Tibial artery (tissue), 4 donors: ENCODE measurements at regions not wholly inside any gene's neighbourhood (a gene's known extent, or its start where the extent isn't known, plus 50 kb on each side); places are given as distances from the start of the nearest gene placed in this dataset.

Source experiments
- DNase-seq, 2 donors: peaks; one replicate each; pipeline ENCODE4 v3.0.0-alpha.2; 2019
- H3K27ac ChIP-seq, 2 donors: fragments of 200-600 bp; sonication (generic) in 1 of 2; 1 replicate in 1 of 2; 2 replicates in 1 of 2; pipeline ENCODE4 v1.5.1; 2018 to 2019; ENCODE audit warnings: mild to moderate bottlenecking in 1 of 2
- H3K27me3 ChIP-seq, 2 donors: fragments of 200-600 bp; sonication (generic) in 1 of 2; one replicate each; pipeline versions ENCODE4 v1.5.1 to v1.6.0; 2016 to 2019
- H3K36me3 ChIP-seq, 3 donors: fragments of 200-600 bp; sonication (generic) in 2 of 3; one replicate each; pipeline ENCODE4 v1.5.1; 2016 to 2019; ENCODE audit warnings: mild to moderate bottlenecking in 2 of 3
- H3K4me1 ChIP-seq, 4 donors: fragments of 200-600 bp; sonication (generic) in 2 of 4; 1 replicate in 3 of 4; 2 replicates in 1 of 4; pipeline ENCODE4 v1.5.1; 2016 to 2019
- H3K4me3 ChIP-seq, 2 donors: fragments of 200-600 bp; sonication (generic) in 1 of 2; 1 replicate in 1 of 2; 2 replicates in 1 of 2; pipeline ENCODE4 v1.5.1; 2018 to 2019; ENCODE audit warnings: mild to moderate bottlenecking in 2 of 2
- H3K9me3 ChIP-seq, 3 donors: fragments of 200-600 bp; sonication (generic) in 1 of 3; one replicate each; pipeline ENCODE4 v1.5.1; 2016 to 2019
- CTCF ChIP-seq, 2 experiments: fragments of 200-600 bp in 1 of 2; fragments of 450-650 bp in 1 of 2; IDR thresholded peaks; one replicate each; pipeline ENCODE4 v1.5.1; 2017 to 2019; ENCODE audit warnings: antibody characterized with exemption in 2 of 2, mild to moderate bottlenecking in 1 of 2, moderate library complexity in 1 of 2
- intact Hi-C: fragments of 100-400 bp; cut with DNase I; formaldehyde crosslinking; loops from one replicate; pipeline ENCODE4 v1.15.0; 2023; ENCODE audit warnings: low total_unique reads

- intact Hi-C loops, result no loop called here
- no peaks in the 10 kb centered on the region for H3K9me3 ChIP-seq
- DNase-seq, result no peak
- no peak overlapping the region for H3K27ac ChIP-seq
- no peaks in the 10 kb centered on the region for H3K4me1 ChIP-seq
- no peak for TF ChIP-seq CTCF (IDR thresholded peaks at IDR 0.05)
- no peak overlapping the region for H3K4me3 ChIP-seq
- H3K36me3 ChIP-seq, result no peaks in the 10 kb centered on the region
- H3K27me3 ChIP-seq, result no peaks in the 10 kb centered on the region
Measured at GRCh38 chr12:43221216-43221615, 330.8 kb downstream of the ADAMTS20 start.

DNA sequence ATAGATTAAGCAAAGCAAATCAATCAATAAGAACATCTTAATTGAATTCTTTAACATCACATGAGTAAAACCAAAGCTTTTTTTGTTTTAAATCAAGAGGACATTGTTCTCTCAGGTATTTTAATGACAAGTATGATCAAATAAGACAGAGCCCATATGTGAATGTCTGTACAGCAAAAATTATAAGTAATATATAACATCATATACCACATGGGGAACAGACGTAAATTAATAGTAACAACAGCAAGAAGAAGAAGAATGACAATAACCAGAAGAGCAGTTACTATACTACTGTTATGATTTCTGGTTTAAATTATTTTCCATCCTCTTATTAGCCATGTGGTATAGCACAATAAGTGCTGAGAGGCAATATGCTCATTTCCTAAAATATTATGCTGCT is 335.5 kb downstream of the ADAMTS20 start:
- TF ChIP-seq CTCF (IDR thresholded peaks at IDR 0.05), result no peak
- intact Hi-C loops, result no loop called here
- DNase-seq, result no peak
- H3K9me3 ChIP-seq, result no peaks in the 10 kb centered on the region
- H3K27me3 ChIP-seq, result no peaks in the 10 kb centered on the region
- H3K36me3 ChIP-seq, result no peaks in the 10 kb centered on the region
- no peak overlapping the region for H3K4me3 ChIP-seq
- H3K27ac ChIP-seq, result no peak overlapping the region
- no peaks in the 10 kb centered on the region for H3K4me1 ChIP-seq

GRCh38 chr12:43214166-43214565 is 337.8 kb downstream of the ADAMTS20 start:
- Histone ChIP-seq H3K4me1 (no peaks in the 10 kb centered on the region), H3K4me3 (no peak overlapping the region), H3K9me3 (no peaks in the 10 kb centered on the region), H3K27ac (no peak overlapping the region), H3K36me3 (no peaks in the 10 kb centered on the region), H3K27me3 (no peaks in the 10 kb centered on the region)
- no peak for TF ChIP-seq CTCF (IDR thresholded peaks at IDR 0.05)
- intact Hi-C loops, result no loop called here
- no peak for DNase-seq

GRCh38 chr12:43213608-43214007 is 338.4 kb downstream of the ADAMTS20 start:
- Histone ChIP-seq H3K27me3 (no peaks in the 10 kb centered on the region), H3K27ac (no peak overlapping the region), H3K4me1 (no peaks in the 10 kb centered on the region), H3K9me3 (no peaks in the 10 kb centered on the region), H3K36me3 (no peaks in the 10 kb centered on the region), H3K4me3 (no peak overlapping the region)
- intact Hi-C loops, result no loop called here
- TF ChIP-seq CTCF (IDR thresholded peaks at IDR 0.05), result no peak
- no peak for DNase-seq

DNA sequence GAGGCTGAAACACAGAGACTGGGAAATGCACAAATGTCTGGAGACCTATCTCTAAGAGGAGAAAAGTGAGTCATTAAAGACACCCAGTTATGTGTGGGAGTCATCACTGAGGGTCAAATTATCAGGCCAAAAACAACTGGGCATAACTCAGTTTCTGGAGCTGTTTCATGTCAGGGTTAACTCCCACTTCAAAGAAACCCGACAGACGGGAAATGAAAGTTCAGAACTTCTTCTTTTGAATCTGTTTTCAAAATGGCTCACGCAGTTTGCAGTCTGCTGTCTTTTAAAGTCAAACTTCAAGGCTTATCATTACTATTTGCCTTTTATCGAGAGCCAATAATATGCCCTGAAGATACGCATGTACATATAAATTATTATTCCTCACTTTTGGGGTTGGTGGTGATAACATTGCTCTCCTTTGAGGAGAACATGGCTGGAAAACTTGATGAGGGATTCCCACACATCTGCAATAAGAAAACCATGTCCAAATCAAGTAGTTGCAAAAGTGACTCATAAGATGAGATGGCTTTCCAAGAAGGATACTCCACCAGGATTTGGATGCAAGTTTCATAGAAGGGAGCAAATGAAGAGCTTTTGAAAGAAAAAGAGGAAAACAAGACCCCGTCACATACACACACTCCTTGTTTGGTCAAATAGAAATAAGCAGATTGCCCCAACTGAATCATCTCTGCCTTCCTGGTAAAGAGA is 341.4 kb downstream of the ADAMTS20 start:
- intact Hi-C loops, result no loop called here
- TF ChIP-seq CTCF (IDR thresholded peaks at IDR 0.05), result no peak
- no peak overlapping the region for H3K27ac ChIP-seq
- H3K4me3 ChIP-seq, result no peak overlapping the region
- H3K36me3 ChIP-seq, result no peaks in the 10 kb centered on the region
- no peaks in the 10 kb centered on the region for H3K9me3 ChIP-seq
- DNase-seq, result no peak
- no peaks in the 10 kb centered on the region for H3K27me3 ChIP-seq
- H3K4me1 ChIP-seq, result no peaks in the 10 kb centered on the region

DNA sequence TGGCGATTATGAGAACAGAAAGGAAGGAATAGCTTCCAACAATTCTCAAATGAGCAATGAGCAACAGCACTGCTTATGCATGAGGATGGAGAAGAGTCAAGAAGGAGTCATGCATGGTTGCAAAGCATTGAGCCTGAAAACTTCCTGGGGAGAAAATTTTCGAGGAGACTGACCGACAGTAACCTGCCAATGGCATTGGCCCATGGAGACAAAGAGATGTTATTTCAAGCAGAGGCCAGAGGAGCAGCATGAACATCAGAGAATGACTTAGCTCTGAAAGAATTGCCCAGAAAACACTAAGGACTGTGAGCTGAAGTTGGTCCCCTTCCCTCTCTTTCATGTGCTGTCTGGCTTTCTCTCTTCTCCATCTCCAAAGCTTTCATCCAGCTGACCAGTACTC is 343.4 kb downstream of the ADAMTS20 start:
- no peaks in the 10 kb centered on the region for H3K9me3 ChIP-seq
- H3K27ac ChIP-seq, result no peak overlapping the region
- no peak for TF ChIP-seq CTCF (IDR thresholded peaks at IDR 0.05)
- H3K4me1 ChIP-seq, result no peaks in the 10 kb centered on the region
- no peak for DNase-seq
- no peaks in the 10 kb centered on the region for H3K27me3 ChIP-seq
- H3K4me3 ChIP-seq, result no peak overlapping the region
- intact Hi-C loops, result no loop called here
- no peaks in the 10 kb centered on the region for H3K36me3 ChIP-seq
